HL-60/S4 treated with retinoic acid at 250 ng/mL for 4 days and 3 days (cell line): ENCODE measurements at regions not wholly inside any gene's neighbourhood (a gene's known extent, or its start where the extent isn't known, plus 50 kb on each side); places are given as distances from the start of the nearest gene placed in this dataset.
"Not testable (repeated sequence)": the region's sequence is repeated elsewhere in the genome, so short reads cannot be mapped to it uniquely, and the experiment has no call there.

ENCODE experiments used
- in situ Hi-C: fragments of 300-500 bp; cut with MboI; formaldehyde crosslinking; loops from 2 replicates; pipeline ENCODE4 v1.7.0; 2022; ENCODE audit warnings: low sequenced_read_pairs

DNA sequence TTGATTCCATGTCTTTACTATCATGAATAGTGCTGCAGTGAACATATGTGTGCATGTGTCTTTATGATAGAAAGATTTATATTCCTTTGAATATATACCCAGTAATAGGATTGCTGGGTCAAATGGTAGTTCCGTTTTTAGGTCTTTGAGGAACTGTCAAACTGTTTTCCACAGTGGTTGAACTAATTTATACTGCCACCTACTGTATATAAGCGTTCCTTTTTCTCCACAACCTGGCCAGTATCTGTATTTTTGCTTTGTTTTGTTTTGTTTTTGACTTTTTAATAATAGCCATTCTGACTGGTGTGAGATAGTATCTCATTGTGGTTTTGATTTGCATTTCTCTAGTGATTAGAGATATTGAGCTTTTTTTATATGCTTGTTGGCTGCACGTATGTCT is 641.6 kb downstream of the SUCLG1 start:
- in situ Hi-C loops: no loop called here

DNA sequence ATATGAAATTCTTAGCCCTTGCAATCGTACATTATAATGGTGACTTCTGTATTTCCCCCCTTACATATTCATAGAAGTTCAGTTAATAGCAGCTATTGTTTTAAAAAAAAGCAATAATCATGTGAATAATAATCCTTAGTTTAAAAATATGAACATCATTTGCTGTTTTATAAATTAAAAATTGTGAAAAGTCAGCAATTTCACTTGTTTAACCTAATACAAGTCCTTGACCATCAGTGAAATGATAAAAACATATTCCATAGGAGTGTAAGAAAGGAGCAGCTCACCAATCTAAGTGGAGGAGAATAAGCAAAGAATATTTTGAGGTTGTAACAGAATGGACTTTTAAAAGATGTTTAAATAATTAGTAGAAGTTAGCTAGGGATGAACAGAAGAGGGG is 650.2 kb downstream of the SUCLG1 start:
- in situ Hi-C loops: no loop called here

DNA sequence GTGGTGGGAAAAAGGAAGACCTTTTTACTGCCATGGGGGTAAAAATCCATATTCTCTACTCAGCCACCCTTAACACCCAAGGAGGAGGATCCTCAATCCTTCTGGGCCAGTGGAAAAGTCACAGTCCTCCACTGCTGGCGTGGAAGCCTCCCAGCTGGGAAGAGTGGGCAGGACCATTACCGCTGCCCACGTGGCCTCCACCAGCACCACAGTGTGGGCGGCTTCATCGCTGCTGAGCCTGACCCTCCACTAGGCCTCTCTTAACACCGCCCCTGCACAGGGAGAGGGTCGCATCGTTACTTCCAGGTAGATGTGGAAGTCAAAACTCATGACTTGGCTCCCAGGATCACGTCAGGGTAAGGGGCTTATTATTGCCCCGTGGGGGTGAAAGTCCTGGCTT is 656.5 kb downstream of the SUCLG1 start:
- in situ Hi-C loops: no loop called here

- in situ Hi-C loops: no loop called here
Measured at GRCh38 chr2:83795777-83796176, 663.3 kb downstream of the SUCLG1 start.

- in situ Hi-C loops: not testable (repeated sequence)
Measured at GRCh38 chr2:83790467-83790866, 668.6 kb downstream of the SUCLG1 start.

GRCh38 chr2:83789674-83790073 is 669.4 kb downstream of the SUCLG1 start:
- in situ Hi-C loops: not testable (repeated sequence)

- in situ Hi-C loops: not testable (repeated sequence)
Measured at GRCh38 chr2:83788938-83789566, 670.0 kb downstream of the SUCLG1 start.

- in situ Hi-C loops: no loop called here
Measured at GRCh38 chr2:83787189-83787588, 671.9 kb downstream of the SUCLG1 start.

- in situ Hi-C loops: no loop called here
Measured at GRCh38 chr2:83786140-83786539, 672.9 kb downstream of the SUCLG1 start.

DNA sequence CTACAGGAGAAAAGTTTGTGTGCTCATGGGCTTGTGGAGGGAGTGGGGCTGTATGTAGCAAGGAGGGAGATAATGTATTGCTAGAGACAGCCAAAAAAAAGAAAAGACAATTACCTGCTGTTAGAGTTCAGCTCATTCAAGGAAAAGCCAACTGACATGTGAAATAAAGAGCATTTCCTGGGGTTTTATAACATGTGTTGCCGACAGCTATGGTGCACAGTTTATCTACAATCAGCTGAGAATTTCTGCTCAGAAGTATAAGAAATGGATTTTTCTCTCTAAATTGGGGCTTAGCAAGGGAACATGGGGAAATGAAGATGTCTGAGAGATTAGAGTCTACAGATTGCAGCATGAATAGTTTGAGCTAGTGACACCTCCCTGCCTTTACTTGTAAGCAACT is 674.1 kb downstream of the SUCLG1 start:
- in situ Hi-C loops: no loop called here

DNA sequence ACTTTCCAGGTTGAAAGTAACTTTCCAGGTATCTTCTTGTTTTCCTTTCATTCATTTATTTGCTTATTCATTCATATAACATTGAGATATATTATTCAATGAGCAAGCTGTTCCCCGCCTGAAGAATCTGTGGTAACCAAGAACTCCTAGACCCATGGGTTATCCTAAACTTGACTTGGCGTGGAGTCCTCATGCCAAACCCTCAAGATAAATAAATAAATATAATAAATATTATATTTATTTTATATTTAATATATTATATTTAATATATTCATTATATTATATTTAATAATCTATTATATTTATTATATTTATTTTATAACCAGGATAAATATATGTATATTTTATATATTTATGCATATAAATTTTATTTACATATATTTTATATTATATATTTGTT is 674.8 kb downstream of the SUCLG1 start:
- in situ Hi-C loops: no loop called here

DNA sequence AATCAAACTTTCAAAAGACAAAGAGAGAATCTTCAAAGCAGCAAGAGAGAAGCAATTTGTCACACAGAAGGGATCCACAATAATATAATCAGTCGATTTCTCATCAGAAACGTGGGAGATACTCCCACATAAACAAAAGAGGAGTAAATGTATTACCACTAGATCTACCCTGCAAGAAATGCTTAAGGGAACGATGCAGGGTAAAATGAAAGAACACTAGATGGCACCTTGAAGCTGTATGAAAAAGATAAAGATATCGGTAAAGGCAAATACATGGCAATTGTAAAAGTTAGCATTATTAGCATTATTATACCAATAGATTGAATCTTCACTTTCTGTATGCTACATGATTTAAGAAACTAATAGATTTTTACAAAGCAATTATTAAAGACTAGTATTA is 677.0 kb downstream of the SUCLG1 start:
- in situ Hi-C loops: no loop called here

DNA sequence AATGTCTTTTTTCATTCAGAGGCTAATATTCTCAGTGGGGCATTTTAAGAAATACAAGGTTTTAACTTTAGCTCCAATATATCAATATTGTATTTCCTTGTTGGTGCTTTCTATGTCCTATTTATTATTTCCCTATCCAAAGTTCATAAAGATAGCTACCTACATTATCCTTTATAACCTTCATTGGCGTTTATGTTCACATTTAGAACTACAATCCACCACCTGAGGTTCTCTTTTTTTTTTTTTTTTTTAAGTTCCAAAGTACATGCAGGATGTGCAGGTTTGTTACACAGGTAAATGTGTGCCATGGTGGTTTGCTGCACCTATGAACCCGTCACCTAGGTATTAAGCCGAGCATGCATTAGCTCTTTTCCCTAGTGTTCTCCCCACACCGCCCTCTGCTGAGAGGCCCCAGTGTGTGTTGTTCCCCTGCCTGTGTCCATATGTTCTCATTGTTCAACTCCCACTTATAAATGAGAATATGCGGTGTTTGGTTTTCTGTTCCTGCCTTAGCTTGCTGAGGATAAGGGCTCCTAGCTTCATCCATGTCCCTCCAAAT is 694.6 kb downstream of the SUCLG1 start:
- in situ Hi-C loops: no loop called here

- in situ Hi-C loops: no loop called here
Measured at GRCh38 chr2:83757329-83757728, 701.8 kb downstream of the SUCLG1 start.

- in situ Hi-C loops: no loop called here
Measured at GRCh38 chr2:83756219-83756618, 702.9 kb downstream of the SUCLG1 start.

DNA sequence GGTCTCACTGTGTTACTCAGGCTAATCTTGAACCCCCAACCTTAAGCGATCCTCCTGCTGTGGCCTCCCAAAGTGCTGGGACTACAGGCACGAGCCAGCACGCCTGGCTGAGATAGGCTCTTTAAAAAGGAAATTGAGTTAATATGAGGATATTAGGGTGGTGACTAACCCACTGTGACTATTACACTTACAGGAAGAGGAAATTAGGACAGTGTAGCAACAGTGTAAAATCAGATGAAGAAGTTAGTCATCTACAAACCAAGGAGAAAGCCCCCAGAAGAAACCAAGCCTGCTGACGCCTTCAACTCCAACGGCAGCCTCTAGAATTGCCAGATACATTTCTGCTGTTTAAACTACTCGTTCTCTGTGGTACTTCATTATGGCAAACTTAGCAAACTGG is 711.9 kb downstream of the SUCLG1 start:
- in situ Hi-C loops: no loop called here

DNA sequence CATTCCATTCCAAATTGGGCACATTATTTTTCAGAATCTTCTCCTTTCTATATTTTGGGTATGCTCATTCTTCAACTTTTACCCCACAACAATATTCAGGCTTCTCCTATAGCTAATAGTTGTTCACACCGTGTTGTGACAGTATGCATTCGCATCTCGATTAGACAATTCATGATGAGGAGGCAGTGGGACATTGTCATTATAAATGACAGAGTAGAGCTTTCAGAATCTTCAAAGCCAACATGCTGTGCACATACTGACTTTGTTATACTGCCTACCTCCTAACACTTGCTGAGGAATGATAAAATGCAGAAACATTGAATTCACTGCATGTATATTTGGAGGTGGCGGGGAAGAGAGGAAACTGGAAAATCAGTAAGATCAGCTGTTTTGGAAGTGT is 714.2 kb downstream of the SUCLG1 start:
- in situ Hi-C loops: no loop called here

- in situ Hi-C loops: no loop called here
Measured at GRCh38 chr2:83742117-83742782, 716.8 kb downstream of the SUCLG1 start.

GRCh38 chr2:83730223-83730622 is 728.9 kb downstream of the SUCLG1 start:
- in situ Hi-C loops: no loop called here

DNA sequence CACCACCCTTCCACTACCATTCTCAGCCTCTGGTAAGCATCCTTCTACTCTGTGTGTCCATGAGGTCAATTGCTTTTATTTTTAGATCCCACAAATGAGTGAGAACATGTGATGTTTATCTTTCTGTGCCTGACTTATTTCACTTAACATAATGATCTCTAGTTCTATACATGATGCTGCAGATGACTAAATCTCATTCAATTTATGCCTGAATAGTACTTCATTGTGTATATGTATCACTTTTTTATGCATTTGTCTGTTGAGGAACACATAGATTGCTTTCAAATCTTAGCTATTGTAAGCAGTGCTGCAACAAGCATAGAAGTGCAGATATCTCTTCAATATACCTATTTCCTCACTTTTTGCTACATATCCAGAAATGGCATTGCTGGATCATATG is 733.3 kb downstream of the SUCLG1 start:
- in situ Hi-C loops: no loop called here

- in situ Hi-C loops: no loop called here
Measured at GRCh38 chr2:83705146-83705545, 753.9 kb downstream of the SUCLG1 start.

GRCh38 chr2:83703598-83703997 is 755.5 kb downstream of the SUCLG1 start:
- in situ Hi-C loops: no loop called here

GRCh38 chr2:83696838-83697237 is 762.2 kb downstream of the SUCLG1 start:
- in situ Hi-C loops: no loop called here
